ENCODE measurements at regions not wholly inside any gene's neighbourhood (a gene's known extent, or its start where the extent isn't known, plus 50 kb on each side); places are given as distances from the start of the nearest gene placed in this dataset.
"Not testable (repeated sequence)": the region's sequence is repeated elsewhere in the genome, so short reads cannot be mapped to it uniquely, and the experiment has no call there.

DNA sequence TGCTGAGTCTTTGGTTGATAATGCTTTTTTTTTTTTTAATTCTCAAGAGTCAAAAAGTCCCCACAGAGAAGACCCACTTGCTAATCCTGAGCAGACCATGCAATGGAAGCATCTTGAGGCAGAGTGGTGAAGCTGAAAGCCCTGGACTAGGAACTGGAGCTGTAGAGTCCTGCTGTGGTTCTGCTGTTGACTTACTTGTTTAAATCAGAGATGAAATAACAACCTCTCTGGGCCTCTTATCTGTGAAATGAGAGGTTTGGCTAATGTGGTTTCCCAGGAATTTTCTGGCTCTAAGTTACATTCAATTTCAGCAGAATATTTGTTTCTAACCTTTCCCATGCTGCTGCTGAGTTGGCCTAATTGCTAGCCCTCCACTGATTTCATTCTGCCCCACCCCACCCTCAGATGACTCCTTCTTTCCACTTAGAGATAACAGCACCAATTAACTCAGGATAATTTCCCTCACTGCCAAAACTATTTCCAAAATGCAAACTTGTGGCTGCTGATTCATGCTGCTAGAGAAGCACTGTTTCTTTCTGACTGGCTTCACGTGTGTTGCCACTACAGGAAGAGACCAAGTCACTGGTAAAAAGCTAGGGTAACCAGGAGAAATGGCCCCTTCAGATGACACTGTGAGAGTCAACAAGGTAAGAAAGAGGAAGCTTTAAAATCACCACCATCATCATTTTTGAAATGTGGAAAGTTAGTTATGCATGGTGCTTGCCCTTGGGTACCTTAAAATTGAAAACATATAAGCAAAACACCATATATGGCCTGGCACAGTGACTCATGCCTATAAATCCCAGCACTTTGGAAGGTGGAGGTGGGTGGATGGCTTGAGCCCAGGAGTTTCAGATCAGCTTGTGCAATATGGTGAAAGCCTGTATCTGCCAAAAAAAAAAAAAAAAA is 326.4 kb downstream of the DCHS2 start:
- no peak overlapping the region for H3K4me3 ChIP-seq
- no peaks in the 10 kb centered on the region for H3K9me3 ChIP-seq (replicated peaks)
- H3K36me3 ChIP-seq, result no peaks in the 10 kb centered on the region
- no peaks in the 10 kb centered on the region for H3K27me3 ChIP-seq
- no peak overlapping the region for H3K27ac ChIP-seq
- H3K4me1 ChIP-seq, result no peaks in the 10 kb centered on the region
- DNase-seq, result no peak

DNA sequence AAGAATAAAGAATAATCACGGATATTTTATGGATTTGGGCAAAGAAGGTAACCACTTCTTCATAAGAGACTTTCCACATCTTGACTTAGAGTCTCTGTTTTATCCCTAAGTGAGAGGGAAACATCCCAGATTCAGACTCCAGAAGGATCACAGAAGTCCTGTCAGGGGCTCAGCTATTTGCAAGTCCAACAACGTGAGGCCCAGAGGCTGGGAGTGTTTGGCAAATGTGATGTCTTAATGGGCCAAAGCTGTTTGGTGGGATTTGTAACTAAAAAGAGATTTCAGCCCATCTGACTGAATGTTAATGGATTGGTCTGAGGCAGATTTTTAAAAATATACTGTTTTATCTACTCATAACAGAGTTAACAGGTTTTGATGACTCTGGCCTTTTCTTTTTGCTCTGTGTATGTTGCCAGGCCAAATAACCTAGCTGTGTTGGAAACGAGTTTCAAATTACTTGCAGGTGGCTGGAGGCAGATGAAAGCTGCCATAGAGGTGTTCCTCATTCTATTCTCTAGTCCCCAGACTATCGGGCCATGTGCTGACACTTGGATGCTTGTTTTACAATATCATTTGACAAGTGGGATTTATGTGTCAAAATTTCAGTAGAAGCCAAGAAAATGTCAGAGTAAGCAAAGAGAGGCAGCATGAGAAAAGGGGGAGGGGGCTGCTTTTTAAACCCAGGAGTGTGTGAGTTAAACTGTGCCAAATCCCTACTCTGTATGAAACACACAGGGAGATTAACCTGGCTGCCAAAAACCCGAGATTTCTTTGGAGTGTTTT is 330.9 kb downstream of the DCHS2 start:
- H3K36me3 ChIP-seq, result no peaks in the 10 kb centered on the region
- H3K27ac ChIP-seq, result no peak overlapping the region
- no peaks in the 10 kb centered on the region for H3K9me3 ChIP-seq (replicated peaks)
- no peak overlapping the region for H3K4me3 ChIP-seq
- DNase-seq, result no peak
- H3K27me3 ChIP-seq, result no peaks in the 10 kb centered on the region
- no peaks in the 10 kb centered on the region for H3K4me1 ChIP-seq

DNA sequence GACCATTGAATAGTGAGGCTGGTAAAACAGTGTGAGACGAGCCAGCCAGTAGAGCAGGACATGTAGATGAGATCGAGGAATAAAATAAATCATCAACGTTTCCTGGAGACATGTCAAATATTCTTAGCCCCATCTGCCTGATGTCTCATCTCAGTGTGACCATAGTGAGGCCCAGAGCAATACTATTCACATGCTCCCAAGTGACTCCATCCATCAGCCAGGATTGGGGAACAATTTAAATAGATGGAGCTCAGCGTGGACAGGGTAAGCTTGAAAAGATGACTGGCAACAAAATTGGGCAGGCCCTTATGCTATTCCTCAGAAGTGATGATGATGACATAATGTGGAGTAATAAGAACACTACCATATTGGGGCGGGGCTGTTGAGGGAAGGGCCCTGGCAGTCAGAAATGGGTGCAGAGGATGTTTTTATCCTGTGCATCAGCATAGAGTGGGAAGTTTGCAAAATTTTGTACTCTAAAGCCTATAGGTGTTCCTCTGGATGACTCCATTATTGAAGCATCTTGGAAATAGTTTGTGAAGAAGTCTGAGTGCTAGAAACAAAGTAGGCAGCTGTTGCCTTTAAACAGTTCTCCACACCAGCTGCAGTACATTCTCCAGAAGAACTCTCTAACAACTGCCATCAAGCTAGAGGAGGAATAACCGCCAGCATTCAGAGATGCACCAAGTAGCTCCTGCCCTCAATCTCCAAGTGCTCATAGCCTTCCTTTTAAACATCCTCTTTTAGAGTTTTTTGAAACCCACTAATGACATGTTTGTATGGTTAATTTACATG is 333.0 kb downstream of the DCHS2 start:
- Histone ChIP-seq H3K4me3 (no peak overlapping the region), H3K27me3 (no peaks in the 10 kb centered on the region), H3K4me1 (no peaks in the 10 kb centered on the region), H3K36me3 (no peaks in the 10 kb centered on the region), H3K27ac (no peak overlapping the region), H3K9me3 (replicated peaks) (no peaks in the 10 kb centered on the region)
- no peak for DNase-seq

DNA sequence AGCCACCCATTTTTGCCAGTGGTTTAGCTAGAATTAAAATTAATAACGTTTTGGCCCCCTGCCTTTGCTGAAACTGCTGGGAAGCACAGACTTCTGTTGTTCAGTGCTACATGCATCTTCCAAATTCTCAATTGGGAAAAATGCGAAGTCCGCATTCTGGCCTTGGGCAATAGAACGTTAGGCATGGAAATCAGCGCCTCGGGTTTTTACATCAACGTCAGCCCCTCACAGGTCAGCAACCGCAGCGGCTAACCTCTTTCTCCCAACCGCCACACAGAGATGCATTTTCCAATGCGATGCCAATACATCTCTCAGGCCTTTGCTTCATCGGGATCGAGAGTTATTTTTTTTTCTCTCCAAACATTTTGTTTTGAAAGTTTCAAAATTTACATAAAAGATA is 339.1 kb downstream of the DCHS2 start:
- no peak overlapping the region for H3K27ac ChIP-seq
- no peaks in the 10 kb centered on the region for H3K27me3 ChIP-seq
- no peaks in the 10 kb centered on the region for H3K9me3 ChIP-seq (replicated peaks)
- no peaks in the 10 kb centered on the region for H3K36me3 ChIP-seq
- H3K4me3 ChIP-seq, result no peak overlapping the region
- DNase-seq, result no peak
- H3K4me1 ChIP-seq, result no peaks in the 10 kb centered on the region

DNA sequence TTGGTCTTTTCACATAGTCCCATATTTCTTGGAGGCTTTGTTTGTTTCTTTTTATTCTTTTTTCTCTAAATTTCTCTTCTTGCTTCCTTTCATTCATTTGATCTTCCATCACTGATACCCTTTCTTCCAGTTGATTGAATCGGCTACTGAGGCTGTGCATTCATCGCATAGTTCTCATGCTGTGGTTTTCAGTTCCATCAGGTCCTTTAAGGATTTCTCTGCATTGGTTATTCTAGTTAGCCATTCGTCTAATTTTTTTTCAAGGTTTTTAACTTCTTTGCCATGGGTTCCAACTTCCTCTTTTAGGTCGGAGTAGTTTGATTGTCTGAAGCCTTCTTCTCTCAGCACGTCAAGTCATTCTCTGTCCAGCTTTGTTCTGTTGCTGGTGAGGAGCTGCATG is 342.4 kb downstream of the DCHS2 start:
- H3K9me3 ChIP-seq (replicated peaks); H3K36me3 ChIP-seq; DNase-seq; H3K4me1 ChIP-seq; H3K27ac ChIP-seq; H3K27me3 ChIP-seq; H3K4me3 ChIP-seq: not testable (repeated sequence)

DNA sequence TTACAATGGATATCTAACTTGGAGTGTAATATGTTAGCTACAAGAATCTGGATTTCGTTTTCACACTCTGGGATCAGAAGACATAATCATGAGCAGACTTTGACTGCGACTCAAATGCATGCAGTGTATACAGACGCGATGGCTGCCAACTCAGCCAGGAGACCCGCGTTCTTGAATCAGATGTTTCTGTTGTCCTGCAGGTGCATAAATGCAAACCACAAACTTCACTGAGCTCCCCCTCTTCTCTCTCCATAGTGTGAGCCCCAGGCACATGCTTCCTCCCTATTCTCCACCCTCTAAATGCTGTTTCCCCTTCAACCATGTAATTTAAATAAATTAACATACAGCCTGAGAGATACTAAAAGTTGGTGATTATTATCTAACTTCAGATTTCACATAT is 347.9 kb downstream of the DCHS2 start:
- Histone ChIP-seq H3K4me1 (no peaks in the 10 kb centered on the region), H3K27me3 (no peaks in the 10 kb centered on the region), H3K9me3 (replicated peaks) (no peaks in the 10 kb centered on the region), H3K4me3 (no peak overlapping the region), H3K36me3 (no peaks in the 10 kb centered on the region), H3K27ac (no peak overlapping the region)
- no peak for DNase-seq

DNA sequence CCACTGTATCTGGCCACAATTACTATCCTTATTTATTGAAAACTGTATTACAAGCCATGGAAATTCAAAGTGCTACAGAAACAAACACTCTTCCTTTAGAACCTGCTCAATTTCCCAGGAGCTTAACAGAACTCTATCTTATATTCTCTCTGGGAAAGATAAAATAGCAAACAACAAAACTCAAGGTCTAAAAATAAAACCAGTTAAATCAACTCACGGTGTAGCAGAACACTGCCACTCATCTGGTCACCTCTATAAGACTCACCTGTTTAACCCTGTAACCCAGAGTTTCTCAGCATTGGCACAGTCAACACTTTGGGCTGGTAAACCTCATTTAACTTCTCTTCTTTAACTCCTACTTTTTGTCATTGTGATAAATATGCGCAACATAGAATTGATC is 348.9 kb downstream of the DCHS2 start:
- no peaks in the 10 kb centered on the region for H3K9me3 ChIP-seq (replicated peaks)
- DNase-seq, result no peak
- no peaks in the 10 kb centered on the region for H3K27me3 ChIP-seq
- H3K4me3 ChIP-seq, result no peak overlapping the region
- no peak overlapping the region for H3K27ac ChIP-seq
- H3K36me3 ChIP-seq, result no peaks in the 10 kb centered on the region
- H3K4me1 ChIP-seq, result no peaks in the 10 kb centered on the region

DNA sequence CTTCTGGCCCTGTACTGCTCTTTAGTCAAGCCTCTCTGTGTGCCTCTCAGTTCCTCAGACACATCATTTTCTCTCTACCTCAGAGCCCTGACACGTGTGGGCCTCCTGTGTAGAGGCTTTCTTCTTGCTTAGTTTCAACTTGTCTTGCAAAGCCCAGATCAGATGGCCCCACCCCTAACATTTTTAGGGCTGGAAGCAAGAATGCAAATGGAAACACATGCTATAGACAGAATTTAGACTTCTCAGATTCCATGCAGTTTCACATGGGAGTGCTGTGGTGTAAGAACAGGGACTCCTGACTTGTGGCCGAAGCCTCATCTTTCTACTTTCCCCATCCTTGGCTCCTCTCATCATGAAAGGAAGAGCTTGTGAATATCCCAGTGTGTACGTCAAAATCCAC is 350.7 kb downstream of the DCHS2 start:
- DNase-seq, result no peak
- Histone ChIP-seq H3K9me3 (replicated peaks) (no peaks in the 10 kb centered on the region), H3K27ac (no peak overlapping the region), H3K4me1 (no peaks in the 10 kb centered on the region), H3K27me3 (no peaks in the 10 kb centered on the region), H3K36me3 (no peaks in the 10 kb centered on the region), H3K4me3 (no peak overlapping the region)

DNA sequence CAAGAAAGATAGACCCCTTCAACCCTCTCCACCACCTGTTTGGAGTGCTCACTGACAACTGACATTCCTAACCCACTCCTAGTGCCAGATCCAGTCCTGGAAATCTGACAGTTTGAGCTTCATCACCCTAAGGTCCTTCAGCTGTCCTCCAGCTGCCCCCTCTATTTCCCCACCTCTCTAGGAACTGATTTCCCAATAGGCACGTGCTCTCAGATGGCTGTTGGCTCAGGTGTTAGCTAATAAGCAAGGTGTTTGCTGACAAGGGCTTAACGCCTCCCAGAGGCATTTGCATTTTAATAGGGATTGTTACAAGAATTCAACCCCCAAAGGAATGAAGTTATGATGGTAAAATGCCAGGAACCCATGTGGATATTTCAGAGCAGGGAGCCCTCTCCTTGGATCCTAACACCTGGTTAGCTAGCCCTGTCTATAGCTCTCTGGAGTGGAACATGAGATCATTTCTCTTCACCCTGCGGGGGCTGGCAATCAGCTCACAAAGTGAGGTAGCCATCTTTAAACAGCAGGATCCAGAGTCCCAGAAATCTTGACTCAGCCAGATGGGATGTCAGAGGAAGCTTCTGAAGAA is 348.5 kb upstream of the SFRP2 start:
- Histone ChIP-seq H3K4me1 (no peaks in the 10 kb centered on the region), H3K27ac (no peak overlapping the region), H3K36me3 (no peaks in the 10 kb centered on the region), H3K9me3 (replicated peaks) (no peaks in the 10 kb centered on the region), H3K27me3 (no peaks in the 10 kb centered on the region), H3K4me3 (no peak overlapping the region)
- no peak for DNase-seq

DNA sequence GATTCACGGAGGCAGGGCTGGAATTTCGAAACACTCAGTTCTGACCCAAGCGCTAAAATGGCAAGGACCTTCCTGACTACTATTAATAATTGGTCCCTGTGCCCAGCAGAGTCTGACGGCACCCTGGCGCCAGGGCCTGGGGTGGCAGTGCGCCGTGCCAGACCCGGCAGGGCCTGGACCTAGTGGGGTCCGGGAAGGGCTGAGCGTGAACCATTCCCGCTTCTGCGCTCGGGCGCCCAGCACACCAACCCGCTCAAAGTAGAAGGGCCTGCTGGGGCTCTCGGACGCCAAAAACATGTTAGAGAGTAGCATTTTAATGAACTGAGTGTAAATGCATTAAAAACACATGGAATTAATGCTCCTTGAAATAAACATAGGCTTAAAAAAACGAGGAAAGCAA is 346.7 kb upstream of the SFRP2 start:
- H3K4me3 ChIP-seq, result no peak overlapping the region
- no peak for DNase-seq

DNA sequence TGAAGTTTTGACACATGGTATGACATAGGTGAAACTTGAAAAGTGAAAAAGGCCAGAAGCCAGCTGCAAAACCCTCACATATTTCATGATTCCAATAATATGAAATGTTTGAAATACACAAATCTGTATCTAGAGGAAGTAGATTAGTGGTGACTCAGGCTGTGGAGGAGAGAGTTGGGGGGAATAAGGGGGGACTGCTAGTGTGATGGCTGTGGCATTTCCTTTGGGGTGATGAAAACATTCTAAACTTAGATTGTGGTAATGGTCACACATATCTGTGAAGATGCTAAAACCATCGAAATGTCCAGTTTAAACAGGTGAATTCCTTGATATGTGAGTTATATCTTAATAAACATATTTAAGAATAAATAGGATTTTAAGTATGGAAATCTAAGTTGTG is 343.5 kb upstream of the SFRP2 start:
- Histone ChIP-seq H3K4me3 (no peak overlapping the region), H3K27me3 (no peaks in the 10 kb centered on the region), H3K9me3 (replicated peaks) (no peaks in the 10 kb centered on the region), H3K27ac (no peak overlapping the region), H3K36me3 (no peaks in the 10 kb centered on the region), H3K4me1 (no peaks in the 10 kb centered on the region)
- no peak for DNase-seq

More for the DNA sequence above, 346.7 kb upstream of the SFRP2 start:
- Histone ChIP-seq H3K4me1 (no peaks in the 10 kb centered on the region), H3K27ac (no peak overlapping the region), H3K36me3 (no peaks in the 10 kb centered on the region), H3K9me3 (replicated peaks) (no peaks in the 10 kb centered on the region), H3K27me3 (no peaks in the 10 kb centered on the region)

DNA sequence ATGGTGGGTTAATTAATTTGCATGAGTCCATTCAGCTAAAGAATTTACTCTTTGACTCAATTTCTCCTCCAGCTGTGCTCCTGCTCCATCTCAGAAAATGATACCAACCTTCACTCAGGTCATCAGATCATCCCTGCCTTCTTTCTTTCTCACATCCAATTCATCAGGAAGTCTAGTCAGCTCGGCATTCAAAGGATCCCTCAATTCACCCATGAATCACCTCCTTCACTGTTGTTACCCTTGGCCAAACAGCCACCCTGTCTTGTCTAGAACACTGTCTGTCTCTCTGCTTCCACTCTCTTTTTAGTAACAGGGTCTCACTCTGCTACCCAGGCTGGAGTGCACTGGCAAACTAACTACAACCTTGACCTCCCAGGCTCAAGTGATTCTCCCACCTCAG is 337.4 kb upstream of the SFRP2 start:
- Histone ChIP-seq H3K4me1 (no peaks in the 10 kb centered on the region), H3K27me3 (no peaks in the 10 kb centered on the region), H3K36me3 (no peaks in the 10 kb centered on the region), H3K9me3 (replicated peaks) (no peaks in the 10 kb centered on the region), H3K27ac (no peak overlapping the region), H3K4me3 (no peak overlapping the region)
- no peak for DNase-seq

DNA sequence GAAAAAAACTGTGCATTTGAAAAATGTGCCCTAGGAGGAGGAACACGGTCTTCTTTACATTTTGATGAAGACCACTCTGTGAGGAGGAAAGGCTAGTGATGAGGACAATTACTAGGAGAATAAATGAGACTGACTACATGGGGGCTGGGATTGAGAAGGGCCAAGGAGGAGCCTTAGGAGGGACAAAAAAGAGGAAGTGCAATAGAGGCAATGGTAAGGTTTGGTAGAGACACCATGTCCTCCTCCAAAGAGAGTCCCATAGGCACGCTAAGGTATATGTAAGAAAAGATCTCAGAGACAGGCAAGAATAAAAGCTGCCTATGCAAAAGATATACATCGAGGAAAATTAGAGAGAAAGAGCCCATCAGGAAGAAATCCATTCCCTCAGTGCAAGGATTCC is 336.5 kb upstream of the SFRP2 start:
- no peak for DNase-seq
- Histone ChIP-seq H3K9me3 (replicated peaks) (no peaks in the 10 kb centered on the region), H3K36me3 (no peaks in the 10 kb centered on the region), H3K27me3 (no peaks in the 10 kb centered on the region), H3K4me1 (no peaks in the 10 kb centered on the region), H3K27ac (no peak overlapping the region), H3K4me3 (no peak overlapping the region)

DNA sequence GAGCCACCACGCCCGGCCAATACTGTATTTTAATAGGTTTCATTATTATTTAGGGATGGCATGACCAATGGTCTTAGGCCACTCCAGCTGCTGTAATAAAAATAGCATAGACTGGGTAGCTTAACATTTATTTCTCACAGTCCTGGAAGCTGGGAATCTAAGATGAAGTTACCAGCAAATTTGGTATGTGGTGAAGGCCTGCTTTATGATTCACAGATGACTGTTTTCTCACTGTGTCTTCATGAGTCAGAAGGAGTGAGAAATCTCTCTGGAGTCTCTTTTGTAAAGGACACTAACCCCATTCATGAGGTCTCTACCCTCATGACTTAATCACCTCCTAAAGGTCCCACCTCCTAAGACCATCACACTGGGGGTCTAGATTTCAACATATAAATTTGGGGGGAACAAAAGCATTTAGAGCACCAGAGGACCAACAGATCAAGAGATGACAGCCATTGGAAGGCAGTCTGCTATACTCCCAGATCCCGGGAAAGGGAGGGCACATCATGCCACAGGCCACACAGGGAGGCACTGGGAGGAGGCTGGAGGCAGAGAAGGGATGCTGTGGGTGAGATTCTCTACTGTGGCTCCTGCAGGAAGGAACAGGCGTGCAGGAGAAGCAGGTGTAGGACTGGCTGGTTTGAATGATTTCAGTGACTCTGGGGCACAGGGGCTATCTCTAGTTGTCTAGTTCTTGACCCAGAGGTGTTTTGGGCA is 335.8 kb upstream of the SFRP2 start:
- H3K9me3 ChIP-seq (replicated peaks), result no peaks in the 10 kb centered on the region
- no peaks in the 10 kb centered on the region for H3K36me3 ChIP-seq
- no peaks in the 10 kb centered on the region for H3K27me3 ChIP-seq
- no peak overlapping the region for H3K27ac ChIP-seq
- H3K4me3 ChIP-seq, result no peak overlapping the region
- H3K4me1 ChIP-seq, result no peaks in the 10 kb centered on the region
- DNase-seq, result no peak
